HL-60 (cell line): ENCODE measurements at regions not wholly inside any gene's neighbourhood (a gene's known extent, or its start where the extent isn't known, plus 50 kb on each side); places are given as distances from the start of the nearest gene placed in this dataset.

Source experiments
- GABPA ChIP-seq: IDR thresholded peaks from 2 replicates; pipeline ENCODE4 v1.6.1; 2012; ENCODE audit warnings: low read depth
- REST ChIP-seq: IDR thresholded peaks from 2 replicates; pipeline ENCODE4 v1.6.1; 2012; ENCODE audit warnings: low read depth; ENCODE audit not compliant: insufficient replicate concordance

DNA sequence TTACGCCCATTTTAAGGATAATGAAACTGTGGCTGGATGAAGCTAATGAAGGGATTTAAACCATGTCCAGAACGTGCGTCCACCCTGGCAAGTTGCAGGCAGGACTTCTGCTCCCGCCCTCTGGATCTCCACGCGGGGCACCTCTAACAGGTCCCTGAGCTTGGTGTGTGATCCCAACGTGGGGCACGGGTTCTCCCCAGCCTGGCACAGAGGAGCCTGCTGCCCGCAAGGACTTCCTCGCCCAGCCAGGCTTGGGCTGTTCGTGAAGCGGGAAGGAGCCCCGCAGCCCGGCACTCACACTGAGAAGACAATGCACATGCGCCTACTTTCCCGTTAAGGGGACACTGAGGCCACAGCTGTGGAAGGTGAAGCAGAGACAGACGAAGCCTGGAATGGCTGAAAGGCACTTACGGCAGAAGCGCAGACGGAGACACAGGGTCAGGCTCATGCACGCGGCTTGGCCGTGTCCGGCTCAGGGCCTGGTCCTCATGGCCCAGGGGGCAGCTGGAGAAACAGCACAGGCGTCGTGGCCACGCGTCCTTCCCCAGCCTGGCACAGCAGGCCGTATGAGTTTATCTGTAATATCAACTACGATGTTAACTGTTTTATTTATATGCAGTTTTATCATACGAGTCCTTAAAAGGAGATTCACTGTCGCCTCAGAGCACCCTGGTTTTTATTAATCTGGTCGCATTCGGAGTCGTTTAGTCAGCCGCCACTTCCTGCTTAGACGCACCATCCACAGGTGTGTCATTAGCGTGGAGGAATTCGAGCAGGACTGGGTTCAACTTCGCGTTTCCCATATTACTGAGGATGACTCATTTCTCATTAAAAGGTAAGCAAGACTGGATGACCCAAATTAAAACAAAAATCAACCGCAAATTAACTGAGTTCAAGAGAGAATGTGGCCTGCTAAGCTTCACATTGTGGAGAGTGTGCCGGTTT lies 835.9 kb downstream of the GALR1 start:
- no peak for TF ChIP-seq REST
- TF ChIP-seq GABPA: no peak
